ENCODE measurements at regions not wholly inside any gene's neighbourhood (a gene's known extent, or its start where the extent isn't known, plus 50 kb on each side); places are given as distances from the start of the nearest gene placed in this dataset.
"Not testable (repeated sequence)": the region's sequence is repeated elsewhere in the genome, so short reads cannot be mapped to it uniquely, and the experiment has no call there.

DNA sequence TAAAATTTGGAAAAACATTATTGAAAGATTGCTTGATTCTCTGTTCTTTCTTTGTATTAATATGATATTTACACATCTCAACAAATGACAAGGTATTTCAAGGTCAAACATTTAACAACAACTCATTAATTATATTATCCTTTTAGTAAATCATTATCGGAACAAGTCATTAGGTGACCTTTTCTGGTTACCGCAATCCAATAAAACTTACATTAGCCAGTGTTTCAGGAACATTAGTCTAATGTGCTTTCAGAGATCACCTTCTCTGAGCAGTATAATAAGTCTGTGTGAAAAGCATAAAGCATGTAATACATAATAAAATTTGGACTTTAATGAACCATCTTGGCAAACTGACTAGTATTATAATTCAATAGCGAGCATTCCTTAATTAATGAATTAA, 1466.4 kb downstream of the FAM181B start:
- DNase-seq = no peak

DNA sequence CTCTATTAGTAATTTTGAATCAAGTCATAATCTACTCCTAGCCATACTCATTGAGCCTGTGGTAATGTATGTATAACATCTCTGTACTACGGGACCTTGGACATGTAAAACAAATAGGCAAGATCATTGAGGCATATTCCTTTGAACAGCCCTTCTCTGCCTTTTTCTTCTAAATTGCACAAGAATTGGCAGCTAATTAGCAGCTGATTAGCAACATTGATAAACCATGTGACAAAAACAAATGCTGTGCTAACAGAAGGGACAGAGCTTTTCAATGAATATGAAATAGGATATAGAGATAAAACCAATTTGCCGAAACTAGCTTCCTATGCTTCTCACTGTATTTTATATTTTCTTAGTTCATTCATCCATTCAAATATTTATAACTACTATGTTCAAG, 1474.2 kb downstream of the FAM181B start:
- DNase-seq = no peak

DNA sequence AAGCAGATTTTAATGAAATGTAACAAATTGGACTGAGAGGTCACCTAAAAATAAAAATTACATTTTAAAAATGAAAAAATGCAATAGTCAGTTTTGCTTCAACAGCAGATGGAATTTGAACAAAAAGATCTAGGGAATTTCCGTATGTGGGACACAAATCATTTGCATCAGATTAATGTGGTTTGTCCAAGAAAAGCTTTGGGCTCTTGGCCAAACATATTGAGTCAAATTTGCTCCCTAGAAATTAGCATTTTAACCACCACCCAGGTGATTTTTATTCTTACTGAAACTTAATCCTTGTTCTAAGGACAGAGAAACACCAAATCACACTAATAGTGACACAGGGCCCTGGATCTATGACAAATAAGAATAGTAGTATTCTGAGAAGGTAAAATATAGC, 1477.8 kb downstream of the FAM181B start:
- no peak for DNase-seq

DNA sequence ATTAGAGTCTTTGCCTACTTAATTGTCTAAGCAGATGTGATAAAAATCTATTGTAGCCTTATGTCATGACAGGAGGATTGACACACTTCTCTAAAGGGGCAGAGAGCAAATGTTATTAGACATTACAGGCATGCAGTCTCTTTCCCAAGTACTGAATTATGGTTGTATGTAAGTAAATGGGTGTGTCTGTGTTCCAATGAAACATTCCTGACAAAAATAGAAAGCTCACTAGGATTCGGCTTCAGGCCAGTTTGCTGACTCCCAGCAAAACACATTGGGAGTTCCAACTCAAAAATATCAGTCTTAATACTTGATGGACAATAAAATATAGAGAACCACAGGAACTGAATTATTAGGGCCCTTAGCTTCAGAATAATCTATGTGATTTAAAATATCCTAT, 1480.4 kb downstream of the FAM181B start:
- peak; percentile 41 for DNase-seq

DNA sequence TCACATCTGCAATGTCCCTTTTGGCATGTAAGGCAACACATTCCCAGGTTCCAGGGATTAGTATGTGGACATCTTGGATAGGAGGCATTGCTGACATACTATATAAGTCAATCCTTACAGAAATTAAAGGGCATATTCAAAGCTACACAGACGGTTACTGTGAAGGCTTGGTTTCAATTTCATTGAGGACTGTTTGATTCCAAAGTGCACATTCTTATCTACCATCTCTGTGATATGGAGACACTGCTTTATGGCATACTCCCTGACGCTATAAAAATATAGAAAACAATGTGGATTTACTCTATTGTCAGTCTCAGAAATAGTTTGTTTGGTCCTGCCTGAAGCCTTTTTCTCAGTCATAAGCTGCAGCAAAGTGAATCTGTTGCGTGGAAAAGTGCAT, 1486.7 kb downstream of the FAM181B start:
- no peak for DNase-seq

DNA sequence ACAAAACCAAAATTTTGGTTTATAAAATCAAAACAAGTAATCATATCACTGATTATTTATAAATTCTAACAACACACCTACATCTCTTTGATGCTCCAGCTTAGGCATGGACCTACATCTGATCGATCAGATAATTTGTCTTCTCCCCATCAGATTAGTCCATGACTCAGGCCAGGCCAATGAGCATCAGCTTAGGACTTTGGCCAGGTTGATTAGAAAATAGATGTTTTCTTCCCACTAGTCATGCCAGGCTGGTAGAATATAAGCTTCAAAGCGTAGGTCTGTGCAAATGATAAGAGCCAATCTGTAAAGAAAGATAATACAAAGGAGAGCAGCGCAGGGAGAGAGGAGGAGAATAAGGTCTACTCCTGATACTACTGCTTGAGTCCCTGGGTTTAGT, 1487.9 kb downstream of the FAM181B start:
- no peak for DNase-seq

DNA sequence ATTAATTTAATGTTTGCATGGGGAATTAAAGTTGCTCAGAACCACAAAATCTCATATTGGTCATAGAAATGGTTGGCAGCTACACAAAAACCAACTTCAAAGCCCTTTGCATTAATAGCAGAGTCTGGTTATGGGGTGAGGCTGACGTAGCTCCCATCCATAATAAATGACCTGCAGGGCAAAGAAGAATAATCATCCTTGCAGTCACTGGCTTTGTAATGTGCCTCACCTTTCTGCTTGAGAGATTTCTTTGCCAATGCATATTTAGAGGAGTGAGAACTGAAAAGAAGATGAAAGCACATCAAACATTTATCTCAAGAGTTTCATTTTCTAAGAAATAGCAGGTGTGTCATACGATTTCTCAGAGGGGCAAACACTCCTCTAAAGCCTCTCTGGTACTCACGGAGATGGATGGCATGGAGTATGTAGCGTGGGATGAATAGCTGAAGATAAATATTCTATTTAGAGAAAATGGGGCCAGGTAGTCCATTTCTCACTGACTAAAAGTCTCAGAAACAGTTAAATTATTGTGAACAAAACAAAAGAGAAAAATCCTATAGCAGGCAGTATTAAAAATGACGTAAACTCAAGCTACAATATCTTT, 1491.9 kb downstream of the FAM181B start:
- no peak for DNase-seq

DNA sequence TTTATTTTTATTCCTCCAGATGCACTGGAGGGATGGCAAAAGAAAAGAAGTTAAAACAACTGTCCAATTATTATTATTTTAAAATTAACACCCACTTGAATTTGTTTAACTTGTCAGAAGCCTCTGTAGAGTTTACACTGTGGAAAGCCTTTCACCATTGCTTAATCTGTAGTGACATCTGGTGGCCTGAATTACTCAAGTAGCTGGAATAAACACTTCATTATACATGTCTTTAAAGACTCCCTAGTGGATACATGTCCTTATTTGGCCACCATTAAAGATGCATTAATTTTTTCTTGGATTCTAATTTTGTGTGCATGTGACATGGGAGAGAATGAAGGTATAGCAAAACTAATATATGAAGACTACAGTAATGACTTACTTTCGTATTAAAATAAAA, 1496.5 kb downstream of the FAM181B start:
- DNase-seq = peak; percentile 83

DNA sequence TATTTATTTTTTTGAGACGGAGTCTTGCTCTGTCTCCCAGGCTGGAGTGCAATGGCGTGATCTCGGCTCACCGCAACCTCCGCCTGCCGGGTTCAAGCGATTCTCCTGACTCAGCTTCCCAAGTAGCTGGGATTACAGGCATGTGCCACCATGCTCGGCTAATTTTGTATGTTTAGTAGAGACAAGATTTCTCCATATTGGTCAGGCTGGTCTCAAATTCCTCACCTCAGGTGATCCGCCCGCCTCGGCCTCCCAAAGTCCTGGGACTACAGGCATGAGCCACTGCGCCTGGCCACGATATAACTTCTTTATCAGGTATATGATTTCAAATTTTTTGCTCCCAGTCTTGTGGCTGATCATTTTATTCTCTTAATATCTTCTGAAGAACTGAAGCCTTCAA, 1506.3 kb downstream of the FAM181B start:
- DNase-seq = not testable (repeated sequence)

DNA sequence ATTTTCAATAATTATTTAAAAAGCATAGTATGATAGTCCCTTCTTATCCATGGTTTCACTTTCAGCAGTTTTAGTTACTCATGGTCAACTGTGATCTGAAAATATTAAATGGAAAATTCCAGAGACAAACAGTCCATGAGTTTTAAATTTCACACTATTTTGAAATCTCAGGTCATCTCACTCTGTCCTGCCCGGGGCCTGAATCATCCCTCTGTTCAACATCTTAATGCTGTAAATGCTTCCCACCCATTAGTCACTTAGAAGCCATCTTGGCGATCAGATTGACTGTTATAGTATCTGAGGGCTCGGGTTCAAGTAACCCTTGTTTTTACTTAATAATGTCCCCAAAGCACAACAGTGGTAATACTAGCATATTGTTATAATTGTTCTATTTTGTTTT, 1509.3 kb downstream of the FAM181B start:
- no peak for DNase-seq

DNA sequence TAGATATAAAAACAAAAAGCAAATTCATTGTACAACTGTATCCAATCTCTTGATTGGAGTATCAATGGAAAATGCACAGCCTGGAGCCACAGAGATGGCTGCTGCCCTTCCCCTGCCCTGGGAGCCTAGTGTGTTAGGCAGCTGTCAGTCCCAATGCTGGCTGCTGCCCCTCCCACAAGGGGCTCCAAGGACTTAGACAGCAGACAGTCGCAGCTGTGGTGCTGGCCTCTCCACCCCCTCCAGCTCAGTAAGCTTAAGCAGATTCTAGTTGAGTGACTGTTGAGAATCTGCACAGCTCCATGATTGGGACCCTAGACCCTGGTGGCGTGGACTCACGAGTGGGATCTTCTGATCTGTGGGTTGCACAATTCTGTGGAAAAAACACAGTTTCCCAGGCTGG, 1511.2 kb downstream of the FAM181B start:
- no peak for DNase-seq

DNA sequence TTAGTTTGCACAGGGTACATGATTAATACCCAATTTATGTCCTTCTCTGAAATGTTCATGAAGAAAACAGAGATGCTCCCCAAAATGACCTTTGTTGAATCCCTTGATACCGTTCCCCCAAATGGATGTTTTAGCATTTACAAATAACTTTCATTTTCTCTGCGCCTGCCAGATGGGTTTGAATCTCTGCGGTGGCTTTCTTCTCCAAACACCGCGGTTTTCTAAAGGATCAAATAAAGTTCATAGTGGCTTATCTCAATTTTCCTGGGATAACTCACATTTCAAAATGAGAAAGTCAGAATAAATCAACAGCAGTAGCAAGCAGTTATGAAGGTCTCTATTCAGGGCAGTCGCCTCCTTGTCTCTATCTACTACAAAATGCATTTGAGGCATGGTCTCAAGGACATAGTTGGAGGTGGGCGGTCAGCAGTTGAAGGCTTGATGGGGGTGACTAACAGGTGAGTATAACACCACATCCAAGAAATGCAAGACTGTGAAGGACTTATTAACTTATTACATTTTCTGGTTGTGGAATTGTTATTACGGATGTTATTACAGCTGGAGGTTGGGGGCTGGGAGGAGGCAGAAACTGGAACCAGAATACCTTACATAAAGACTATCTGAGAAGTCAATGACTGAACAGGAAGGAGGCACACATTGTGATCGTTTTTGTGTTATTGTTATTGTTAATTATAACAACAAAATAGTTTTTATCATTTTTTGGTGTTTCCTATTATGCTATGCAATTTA, 1513.3 kb downstream of the FAM181B start:
- no peak for DNase-seq

DNA sequence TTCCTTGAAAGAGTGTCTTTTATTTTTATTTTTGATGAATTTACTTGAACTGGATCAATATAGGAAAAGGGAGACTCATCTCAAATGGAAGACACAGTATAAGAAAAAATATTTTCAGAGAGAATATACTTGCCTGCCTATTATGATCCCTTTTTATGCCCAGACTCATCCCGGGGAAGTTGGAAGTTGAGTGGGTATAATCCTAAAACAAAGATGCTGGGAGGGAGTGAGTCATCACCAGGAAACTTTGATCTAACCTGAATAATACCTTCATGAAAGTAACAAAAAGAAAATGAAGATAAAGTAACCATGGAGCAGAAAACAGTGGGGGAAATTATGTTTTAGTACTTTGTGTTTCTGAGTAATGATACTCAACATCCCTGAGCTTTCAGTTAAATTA, 1514.0 kb downstream of the FAM181B start:
- DNase-seq = peak; percentile 16

DNA sequence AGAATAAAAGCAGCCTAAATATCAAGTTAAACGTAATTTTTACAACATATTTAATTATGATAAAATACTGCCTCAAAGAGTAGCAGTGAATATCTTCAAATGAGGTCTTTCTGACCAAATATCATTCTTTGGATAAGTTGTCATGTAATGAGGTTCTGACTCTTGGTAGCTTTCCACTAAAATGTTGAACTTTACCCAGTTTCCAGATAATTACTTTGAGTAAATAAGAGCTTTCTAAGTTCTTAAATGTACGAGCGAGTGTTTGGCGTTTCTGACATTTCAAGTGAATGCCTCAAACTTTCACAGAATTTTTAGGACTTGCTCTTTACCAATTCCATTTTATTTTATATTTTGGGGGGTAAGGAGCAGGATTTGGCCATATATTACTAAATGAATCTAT, 1515.2 kb downstream of the FAM181B start:
- no peak for DNase-seq

DNA sequence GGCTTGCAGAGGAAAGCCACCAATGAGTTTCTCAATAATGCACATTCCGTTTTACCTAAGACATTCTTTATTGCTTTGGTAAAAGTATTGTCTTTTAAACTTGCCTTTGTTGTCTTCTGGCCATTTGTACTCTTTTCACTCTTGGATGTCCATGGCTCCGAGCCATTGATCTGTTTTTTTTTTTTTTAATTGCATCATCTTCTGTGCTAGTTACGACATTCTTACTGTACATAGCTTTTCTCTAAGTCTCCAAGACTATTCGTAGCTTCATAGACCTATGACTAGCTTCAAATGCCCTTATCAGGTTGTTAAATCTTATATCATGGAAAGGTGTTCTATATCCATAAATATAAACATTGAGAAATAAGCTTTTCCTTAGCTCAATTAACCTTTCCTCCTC, 1522.6 kb downstream of the FAM181B start:
- no peak for DNase-seq

DNA sequence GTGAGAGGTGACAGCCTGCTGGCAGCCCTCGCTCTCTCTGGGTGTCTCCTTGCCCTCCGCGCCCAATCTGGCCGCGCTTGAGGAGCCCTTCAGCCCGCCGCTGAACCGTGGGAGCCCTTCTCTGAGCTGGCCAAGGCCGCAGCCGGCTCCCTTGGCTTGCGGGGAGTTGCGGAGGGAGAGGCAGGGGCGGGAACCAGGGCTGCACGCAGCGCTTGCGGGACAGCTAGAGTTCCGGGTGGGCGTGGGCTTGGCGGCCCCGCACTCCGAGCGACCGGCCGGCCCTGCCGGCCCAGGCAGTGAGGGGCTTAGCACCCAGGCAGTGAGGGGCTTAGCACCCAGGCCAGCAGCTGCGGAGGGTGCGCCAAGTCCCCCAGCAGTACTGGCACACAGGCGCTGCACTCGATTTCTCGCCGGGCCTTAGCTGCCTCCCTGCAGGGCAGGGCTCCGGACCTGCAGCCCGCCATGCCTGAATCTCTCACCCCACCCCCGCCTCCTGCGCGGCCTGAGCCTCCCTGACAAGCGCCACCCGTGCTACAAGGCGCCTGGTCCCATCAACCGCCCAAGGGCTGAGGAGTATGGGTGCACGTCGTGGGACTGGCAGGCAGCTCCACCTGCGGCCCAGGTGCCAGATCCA, 1526.1 kb downstream of the FAM181B start:
- no peak for DNase-seq

DNA sequence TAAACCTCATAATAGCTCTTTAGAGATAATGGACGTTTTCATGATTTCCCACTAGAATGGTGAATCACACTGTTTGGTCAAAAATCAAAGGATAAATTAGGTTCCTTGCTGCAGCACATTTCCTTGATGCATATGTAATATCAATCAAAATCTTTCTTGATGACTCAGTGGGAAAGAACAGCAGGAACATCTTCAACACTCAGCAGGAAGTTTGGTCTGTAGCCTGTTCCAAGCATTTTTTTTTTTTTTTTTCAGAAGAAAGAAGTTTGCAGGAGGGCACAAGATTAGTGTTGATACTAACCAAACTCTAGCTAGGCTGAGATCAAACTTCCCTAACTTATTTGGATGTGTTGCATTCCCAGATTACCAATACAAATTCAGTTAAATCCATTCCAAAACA, 1529.8 kb downstream of the FAM181B start:
- no peak for DNase-seq

DNA sequence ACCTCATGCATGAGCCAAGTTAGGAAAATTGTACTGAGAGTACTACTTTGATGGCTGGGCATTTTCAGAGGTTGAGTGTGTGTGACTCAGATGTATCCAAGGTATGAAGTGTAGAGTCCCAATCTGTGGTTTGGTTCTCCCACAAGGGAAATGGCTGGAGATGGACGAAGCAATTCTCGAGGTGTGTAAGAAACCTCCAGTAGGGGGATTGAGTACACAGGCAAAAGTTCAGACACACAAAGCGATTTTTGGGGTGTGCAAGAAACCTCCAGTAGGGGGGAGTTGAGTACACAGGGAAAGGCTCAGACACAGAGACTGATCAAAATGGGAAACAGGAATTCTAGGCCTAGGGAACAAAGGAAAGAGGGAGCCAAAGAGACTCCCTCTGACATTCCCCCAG, 1536.3 kb downstream of the FAM181B start:
- no peak for DNase-seq

DNA sequence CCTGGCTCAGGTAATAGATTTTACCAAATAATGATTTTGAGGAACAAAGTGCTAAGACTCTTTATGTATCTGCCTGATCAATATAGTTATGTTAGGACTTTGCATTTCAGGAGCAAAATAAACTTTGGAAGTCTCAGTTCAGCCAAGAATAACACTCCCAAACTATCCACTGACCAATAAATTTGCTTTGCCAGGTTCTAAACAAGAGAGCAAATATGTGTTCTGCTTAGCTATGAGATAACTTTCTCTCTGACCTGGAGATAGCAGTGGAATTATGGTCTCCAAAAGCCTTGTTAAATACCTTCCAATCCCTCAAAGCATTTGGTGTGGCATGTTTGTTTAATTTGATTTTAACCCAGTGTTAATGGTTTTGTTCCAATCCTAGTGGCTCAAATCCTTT, 1541.1 kb downstream of the FAM181B start:
- DNase-seq = no peak

DNA sequence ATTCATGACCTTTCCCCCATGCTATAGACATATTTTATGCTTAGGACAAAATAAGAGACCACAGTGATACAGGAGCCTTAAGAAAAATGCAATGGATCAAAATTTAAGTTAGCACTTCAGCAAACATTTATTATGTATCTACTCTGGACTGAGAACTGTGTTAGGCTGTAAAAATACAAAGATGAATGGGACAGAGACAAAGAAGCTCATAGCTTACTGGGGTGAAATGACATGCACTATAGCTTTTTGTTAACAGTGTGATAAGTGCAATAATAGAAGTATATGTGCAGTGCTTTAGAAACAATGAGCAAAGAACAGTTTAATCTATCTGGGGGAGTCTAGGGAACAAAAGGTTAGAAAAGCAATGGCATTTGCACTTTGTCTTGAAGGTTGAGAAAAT, 1543.1 kb downstream of the FAM181B start:
- no peak for DNase-seq

DNA sequence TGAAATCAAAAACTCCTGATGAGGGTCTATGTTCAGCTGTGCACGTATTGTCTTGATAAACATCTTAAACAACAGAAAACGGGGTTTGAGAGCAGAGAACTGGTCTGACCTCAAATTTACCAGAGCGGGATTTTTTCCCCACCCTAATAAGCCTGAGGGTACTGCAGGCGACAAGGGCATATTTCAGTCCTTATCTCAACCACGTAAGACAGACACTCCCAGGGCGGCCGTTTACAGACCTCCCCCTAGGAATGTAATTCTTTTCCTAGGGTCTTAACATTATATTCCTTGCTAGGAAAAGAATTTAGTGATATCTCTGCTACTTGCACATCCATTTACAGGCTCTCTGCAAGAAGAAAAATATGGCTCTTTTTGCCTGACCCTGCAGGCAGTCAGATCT, 1546.6 kb downstream of the FAM181B start:
- DNase-seq = not testable (repeated sequence)

DNA sequence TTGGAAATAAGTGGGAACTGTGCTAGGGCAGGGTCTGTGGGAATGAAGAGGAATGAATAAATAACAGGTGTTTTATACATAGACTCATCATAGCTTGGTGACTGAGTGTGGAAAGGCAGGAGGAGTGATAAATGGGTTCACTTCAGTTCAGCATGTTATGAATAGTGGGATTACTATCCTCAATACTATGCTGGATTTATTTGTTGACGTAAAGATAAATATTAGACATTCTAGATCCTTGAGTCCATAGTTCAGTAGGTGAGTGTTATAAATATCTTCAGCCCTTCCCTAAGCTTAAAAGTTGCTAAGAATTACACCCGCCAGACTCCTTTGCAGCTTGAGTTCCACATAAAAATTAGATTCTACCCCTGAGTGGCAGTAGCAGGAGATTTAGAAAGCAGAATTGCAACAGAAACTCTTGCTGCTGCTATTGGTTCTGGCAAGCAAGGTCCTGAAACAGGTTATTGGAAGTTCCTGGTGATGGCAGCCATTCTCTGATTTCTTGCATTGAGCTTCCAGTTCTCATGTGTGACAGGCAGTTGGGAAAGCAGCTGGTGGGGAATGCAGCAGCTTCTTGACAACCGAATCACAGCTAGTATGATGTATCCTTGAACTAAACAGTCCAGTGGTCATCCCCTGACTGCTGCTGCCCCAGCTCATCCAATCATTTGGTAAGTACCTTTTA, 1558.9 kb downstream of the FAM181B start:
- DNase-seq = peak; percentile 1

DNA sequence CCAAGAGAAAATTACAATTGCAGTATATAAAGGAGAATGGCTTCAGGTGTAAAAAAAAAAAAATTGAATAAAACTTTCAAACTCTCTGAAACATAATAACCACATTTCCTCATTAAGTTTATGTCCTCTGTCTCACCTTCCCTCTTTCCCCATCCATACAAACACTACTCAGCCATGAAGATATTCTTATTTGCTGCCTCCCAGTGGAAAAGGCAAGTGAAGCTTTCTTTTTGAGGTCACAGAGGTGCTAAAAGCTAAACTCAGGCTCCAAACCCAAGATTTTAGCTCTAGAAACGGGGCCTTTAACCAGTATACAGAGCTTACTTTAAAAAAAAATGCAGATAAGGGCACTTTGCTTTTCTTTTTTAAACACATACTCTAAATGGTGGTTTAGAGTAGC, 1568.5 kb downstream of the FAM181B start:
- no peak for DNase-seq

Measured in tongue (tissue), 1 donor.